DMS 273 treated with DMSO at 0.1 percent for 48 hours (cell line): ENCODE measurements at regions not wholly inside any gene's neighbourhood (a gene's known extent, or its start where the extent isn't known, plus 50 kb on each side); places are given as distances from the start of the nearest gene placed in this dataset.
"Not testable (repeated sequence)": the region's sequence is repeated elsewhere in the genome, so short reads cannot be mapped to it uniquely, and the experiment has no call there.

Experiments used
- DNase-seq: peaks from one replicate; lab custom pipeline; 2025; lab: John Stamatoyannopoulos, UW

GRCh38 chr4:120299631-120300030, 233.0 kb upstream of the MAD2L1 start:
- no peak for DNase-seq

DNA sequence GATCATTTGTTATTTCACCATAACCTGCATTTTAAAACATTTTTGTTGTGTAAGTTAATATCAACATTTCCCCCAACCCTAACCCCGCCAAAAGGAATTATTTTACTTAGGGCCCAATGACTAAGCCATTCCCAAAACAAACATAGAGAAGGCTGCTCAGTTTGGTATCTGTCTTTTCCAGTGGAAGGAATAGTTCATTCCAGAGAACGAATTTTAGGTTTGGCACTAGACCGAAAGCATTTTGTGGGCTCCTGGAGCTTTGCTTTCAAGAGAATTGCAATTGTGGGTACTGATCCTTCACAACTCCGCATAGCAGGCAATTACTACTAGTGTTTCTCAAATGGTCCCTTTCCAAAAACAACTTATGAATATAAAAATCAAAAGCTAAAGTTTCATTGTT, 226.7 kb upstream of the MAD2L1 start:
- no peak for DNase-seq

GRCh38 chr4:120291541-120291940, 224.9 kb upstream of the MAD2L1 start:
- DNase-seq, result no peak

DNA sequence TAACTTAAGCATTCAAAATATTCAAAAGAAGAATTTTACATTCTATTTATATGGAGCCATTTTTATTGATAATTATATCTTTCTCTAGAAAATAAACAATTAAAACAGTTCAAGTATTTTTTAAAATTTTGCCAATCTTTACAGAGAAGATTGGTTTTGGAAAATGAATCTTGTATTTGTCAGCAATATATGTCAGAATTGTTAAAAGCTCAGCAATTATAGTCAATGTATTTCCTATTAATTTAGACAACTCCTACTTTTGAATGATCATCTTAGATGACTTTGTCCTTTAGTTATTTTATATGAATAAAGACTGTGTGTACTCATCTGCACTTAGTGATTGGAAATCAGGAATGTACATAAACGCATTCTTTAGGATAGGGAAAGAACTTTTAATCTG, 223.9 kb upstream of the MAD2L1 start:
- no peak for DNase-seq

GRCh38 chr4:120286813-120287212, 220.2 kb upstream of the MAD2L1 start:
- no peak for DNase-seq

DNA sequence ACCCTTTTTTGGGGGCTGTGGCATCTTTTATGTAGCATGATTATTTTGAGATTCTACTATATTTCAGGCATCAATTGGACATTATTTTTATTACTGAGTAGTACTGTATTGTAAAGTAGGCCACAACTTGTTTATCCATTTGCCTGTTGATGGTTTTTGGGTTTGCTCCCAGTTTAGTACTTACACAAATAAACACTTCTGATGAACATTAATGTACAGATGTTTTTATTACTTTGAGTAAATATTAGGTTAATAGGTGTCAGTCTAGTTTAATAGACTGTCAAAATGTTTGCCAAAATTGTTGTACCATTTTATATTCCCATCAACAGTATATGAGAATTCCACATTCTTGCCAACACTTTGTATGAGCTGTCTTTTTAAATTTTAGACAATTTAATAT, 214.9 kb upstream of the MAD2L1 start:
- no peak for DNase-seq

DNA sequence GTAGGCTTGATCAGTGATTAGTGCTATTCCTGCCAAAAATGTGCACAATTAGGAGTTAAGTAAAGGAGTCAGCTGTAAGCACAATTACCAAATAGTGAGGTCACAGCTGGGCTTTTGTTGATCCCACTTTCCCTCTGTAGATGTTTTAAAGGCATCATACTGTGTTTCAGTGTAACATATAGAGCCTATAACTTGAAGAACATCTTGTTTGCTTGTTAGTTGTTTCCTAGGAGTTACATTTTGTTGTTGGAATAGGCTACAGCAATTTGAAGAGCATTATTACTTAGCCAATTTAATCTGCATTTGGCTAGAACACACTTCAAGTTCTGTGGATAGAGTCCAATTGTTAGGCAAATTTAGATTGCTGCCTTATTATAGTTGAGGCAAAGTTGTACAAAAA, 210.7 kb upstream of the MAD2L1 start:
- no peak for DNase-seq

DNA sequence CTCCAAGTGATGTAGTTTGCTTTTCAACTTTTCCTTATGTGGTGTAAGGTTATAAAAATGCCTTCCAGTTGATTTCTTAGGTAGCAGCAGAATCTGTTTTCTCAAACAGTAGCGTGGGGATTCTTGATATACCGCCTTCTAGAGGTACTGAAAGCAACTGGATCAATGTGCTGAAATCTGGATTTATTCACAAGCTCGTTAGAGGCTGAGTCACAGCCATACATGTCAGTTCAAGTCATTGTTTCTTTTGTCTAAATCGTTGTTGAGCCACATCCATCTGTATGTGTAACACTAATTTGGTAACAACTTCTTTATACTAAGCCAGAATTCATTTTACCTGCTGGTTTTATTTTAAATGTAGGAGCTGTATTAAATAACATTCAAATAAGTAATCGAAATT, 200.0 kb upstream of the MAD2L1 start:
- no peak for DNase-seq

- DNase-seq, result no peak
Observed at GRCh38 chr4:120263618-120264017, 197.0 kb upstream of the MAD2L1 start.

GRCh38 chr4:120261117-120261516, 194.5 kb upstream of the MAD2L1 start:
- no peak for DNase-seq

DNA sequence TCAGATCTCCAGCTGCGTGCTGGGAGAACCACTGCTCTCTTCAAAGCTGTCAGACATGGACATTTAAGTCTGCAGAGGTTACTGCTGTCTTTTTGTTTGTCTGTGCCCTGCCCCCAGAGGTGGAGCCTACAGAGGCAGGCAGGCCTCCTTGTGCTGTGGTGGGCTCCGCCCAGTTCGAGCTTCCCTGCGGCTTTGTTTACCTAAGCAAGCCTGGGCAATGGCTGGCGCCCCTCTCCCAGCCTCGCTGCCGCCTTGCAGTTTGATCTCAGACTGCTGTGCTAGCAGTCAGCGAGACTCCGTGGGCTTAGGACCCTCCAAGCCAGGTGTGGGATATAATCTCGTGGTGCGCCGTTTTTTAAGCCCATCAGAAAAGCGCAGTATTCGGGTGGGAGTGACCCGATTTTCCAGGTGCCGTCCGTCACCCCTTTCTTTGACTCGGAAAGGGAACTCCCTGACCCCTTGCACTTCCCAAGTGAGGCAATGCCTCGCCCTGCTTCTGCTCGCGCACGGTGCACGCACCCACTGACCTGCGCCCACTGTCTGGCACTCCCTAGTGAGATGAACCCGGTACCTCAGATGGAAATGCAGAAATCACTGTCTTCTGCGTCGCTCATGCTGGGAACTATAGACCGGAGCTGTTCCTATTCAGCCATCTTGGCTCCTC, 189.6 kb upstream of the MAD2L1 start:
- not testable (repeated sequence) for DNase-seq

- no peak for DNase-seq
Observed at GRCh38 chr4:120238277-120238973, 171.8 kb upstream of the MAD2L1 start.

DNA sequence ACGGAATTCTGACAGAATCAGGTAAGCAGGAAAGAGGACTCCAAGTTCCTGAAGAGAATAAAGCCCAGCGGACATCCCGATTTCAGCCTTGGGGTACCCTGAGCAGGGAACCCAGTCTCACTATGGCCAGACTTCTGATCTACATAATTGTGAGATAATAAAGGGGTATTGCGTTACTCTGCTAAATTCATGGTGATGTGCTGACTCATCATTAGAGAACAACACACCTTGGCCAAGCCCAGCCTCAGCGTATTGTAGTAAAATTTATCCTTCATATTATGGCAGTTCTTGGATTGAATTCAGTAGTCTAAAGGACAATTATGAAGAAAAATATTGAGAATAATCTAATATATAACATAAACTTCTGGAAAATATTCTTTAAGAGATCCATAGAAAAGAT, 170.2 kb upstream of the MAD2L1 start:
- no peak for DNase-seq

- DNase-seq, result no peak
Observed at GRCh38 chr4:120232050-120232449, 165.4 kb upstream of the MAD2L1 start.

DNA sequence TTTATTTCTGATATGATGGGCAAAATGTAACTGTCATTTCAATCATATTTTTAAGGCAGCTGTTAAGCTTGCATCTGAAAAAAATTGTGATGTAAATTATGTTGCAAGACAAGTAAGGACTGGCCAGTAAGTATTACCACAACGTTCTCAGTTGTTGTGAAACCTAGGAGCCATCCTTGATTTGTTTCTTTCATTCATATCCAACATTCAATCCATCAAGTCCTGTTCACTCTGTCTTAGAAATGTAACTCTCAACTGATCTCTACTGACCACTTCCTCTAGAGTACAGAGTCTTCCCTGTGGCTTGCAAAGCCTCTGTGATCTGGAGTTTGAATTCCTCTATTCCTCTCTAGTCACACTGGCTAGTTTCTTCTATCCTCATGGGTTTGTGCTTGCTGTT, 161.4 kb upstream of the MAD2L1 start:
- no peak for DNase-seq

DNA sequence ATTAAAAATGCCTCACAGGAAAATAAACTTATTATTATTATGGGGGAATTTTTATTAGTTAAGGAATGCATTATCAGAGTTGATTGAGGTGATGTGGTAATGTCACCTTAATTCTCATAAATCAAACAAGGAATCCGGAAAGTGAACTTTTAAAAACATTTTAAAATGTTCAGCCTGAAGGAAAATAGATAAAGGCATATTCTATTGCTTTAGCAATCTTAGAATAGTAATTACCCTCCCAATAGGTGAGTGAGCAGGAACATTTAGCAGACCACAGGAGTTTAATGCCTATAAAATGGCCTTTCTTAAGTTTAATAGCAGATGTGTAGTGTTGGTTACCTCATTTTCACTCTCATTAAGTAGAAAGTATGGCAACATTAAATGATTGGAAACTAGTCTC, 160.9 kb upstream of the MAD2L1 start:
- DNase-seq, result no peak

GRCh38 chr4:120225527-120225926, 158.9 kb upstream of the MAD2L1 start:
- no peak for DNase-seq

DNA sequence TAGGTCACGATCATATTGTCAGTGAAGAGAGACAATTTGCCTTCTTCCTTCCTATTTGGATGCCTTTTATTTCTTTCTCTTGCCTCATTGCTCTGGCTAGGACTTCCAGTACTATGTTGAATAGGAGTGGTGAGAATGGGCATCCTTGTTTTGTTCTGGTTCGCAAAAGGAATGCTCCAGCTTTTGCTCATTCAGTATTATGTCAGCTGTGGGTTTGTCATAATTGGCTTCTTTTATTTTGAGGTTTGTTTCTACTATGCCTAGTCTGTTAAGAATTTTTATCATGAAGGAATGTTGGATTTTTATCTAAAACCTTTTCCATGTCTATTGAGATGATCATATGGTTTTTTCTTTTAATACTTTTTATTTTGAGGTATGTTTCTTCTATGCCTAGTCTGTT, 152.3 kb upstream of the MAD2L1 start:
- DNase-seq, result no peak

DNA sequence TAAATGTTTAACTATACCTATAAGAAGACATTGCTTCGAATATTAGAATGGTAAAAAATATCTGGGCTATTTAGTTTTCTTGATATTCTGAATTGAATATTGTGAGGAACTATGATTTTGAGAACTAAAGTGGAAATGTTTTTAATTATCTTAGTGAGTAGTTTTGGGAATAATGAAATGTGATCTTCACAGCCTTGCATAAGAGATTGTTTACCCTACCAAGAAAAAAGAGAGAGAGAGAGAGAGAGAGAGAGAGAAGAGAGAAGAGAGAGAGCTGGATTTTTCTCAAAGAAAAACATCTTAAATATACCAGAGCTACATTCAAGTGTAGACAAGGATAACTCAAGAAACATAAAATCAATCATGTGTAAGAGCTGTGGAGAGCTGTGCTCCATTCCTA, 148.7 kb upstream of the MAD2L1 start:
- DNase-seq, result no peak

GRCh38 chr4:120211408-120212015, 144.9 kb upstream of the MAD2L1 start:
- DNase-seq, result no peak

DNA sequence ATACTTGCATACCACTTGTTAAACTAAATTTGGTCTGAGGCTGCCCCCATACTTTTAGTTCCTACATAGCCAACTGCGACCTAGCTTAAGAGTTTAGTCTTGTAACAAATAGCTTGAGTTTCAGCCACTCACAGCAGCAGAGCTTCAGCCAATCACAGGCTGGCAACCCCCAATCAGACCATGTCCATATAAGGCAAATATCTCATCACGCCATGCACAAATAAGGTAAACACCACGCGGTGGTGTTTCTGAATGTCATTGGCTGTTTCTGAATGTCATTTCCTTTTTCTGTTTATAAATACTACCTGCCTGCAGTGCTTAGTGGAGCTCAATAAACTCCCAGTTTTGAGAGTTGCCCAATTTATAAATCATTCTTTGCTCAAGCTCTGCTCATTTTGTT, 143.1 kb upstream of the MAD2L1 start:
- DNase-seq, result no peak

DNA sequence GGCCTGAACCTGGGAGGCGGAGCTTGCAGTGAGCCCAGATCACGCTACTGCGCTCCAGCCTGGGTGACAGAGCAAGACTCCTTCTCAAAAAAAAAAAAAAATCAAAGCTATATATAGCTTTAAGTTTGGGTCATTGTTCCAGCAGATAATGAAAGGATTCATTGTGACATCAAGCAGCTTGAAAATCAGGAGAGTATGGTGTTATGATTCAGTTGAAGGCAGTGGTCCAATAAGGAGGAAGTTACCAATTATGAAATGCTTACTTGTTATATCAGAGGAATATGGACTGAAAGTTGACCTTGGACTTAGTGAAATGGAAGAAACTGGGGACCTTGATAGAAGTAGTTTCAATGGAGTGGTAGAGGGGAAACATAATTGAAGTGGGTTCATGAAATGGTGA, 140.4 kb upstream of the MAD2L1 start:
- DNase-seq, result no peak

DNA sequence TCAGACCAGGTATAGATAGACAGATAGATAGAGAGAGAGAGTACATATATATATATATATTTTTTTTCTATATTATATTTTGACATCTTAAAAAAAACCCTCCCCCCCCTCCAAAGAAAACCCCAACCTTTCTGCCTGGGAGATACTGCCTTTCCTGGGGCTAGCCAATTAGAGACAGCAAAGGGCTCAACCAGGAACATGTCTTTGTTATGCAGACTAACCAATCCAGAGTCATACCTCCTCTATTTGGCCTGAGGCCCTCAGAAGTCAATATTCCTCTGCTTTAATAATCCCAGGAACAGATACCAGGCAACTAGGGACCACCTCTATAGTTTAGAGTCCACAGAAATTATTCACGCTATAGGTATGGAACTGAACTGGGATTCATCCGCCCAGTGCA, 135.6 kb upstream of the MAD2L1 start:
- DNase-seq, result no peak
